SU-DHL-6 (cell line): ENCODE measurements at regions not wholly inside any gene's neighbourhood (a gene's known extent, or its start where the extent isn't known, plus 50 kb on each side); places are given as distances from the start of the nearest gene placed in this dataset.

Source experiments
- H2AFZ ChIP-seq: fragments of 200-600 bp; sonication (generic); 2 replicates; pipeline ENCODE4 v1.6.1; 2014; ENCODE audit warnings: low read depth, mild to moderate bottlenecking, moderate library complexity, mixed read lengths, antibody characterized with exemption, low read length; ENCODE audit not compliant: severe bottlenecking
- H3F3A ChIP-seq: fragments of 200-600 bp; shearing (Covaris generic); 2 replicates; pipeline ENCODE4 v1.6.0; 2016; ENCODE audit warnings: antibody characterized with exemption, mild to moderate bottlenecking; ENCODE audit not compliant: insufficient read depth
- H3K27ac ChIP-seq: fragments of 200-600 bp; sonication (generic); 2 replicates; pipeline ENCODE4 v1.5.1; 2016; ENCODE audit warnings: low read depth, mild to moderate bottlenecking, low read length, moderate library complexity, mixed read lengths
- H3K27me3 ChIP-seq: fragments of 200-600 bp; sonication (generic), shearing (Covaris generic); 2 replicates; pipeline ENCODE4 v1.6.0; 2014; ENCODE audit warnings: mild to moderate bottlenecking, low read length
- H3K36me3 ChIP-seq: fragments of 200-600 bp; sonication (generic); 2 replicates; pipeline ENCODE4 v1.6.1; 2014; ENCODE audit warnings: mild to moderate bottlenecking, low read length, mixed read lengths
- H3K4me2 ChIP-seq: fragments of 300-600, 200-600 bp; shearing (Covaris generic), sonication (generic); 2 replicates; pipeline ENCODE4 v1.6.0; 2014; ENCODE audit warnings: low read length, low read depth, mild to moderate bottlenecking; ENCODE audit not compliant: poor library complexity, severe bottlenecking
- H3K4me3 ChIP-seq: fragments of 200-600 bp; sonication (generic); 2 replicates; pipeline ENCODE4 v1.5.1; 2014; ENCODE audit warnings: antibody characterized with exemption, low read length, mild to moderate bottlenecking, mixed read lengths; ENCODE audit not compliant: insufficient read depth, poor library complexity, severe bottlenecking
- H3K79me2 ChIP-seq: fragments of 200-600 bp; sonication (generic); 2 replicates; pipeline ENCODE4 v1.6.1; 2014; ENCODE audit warnings: mild to moderate bottlenecking, low read length, moderate library complexity; ENCODE audit not compliant: insufficient read depth
- H3K9ac ChIP-seq: fragments of 200-600 bp; sonication (generic); 2 replicates; pipeline ENCODE4 v1.7.0; 2014; ENCODE audit warnings: mild to moderate bottlenecking, low read length
- H3K9me2 ChIP-seq: fragments of 200-600 bp; sonication (generic); replicated peaks from 2 replicates; pipeline ENCODE4 v1.6.1; 2014; ENCODE audit warnings: low read length; ENCODE audit not compliant: insufficient read depth
- H3K9me3 ChIP-seq: fragments of 200-600 bp; sonication (generic); 2 replicates; pipeline ENCODE4 v1.6.1; 2014; ENCODE audit warnings: low read length, mixed read lengths; ENCODE audit not compliant: insufficient read depth
- H4K20me1 ChIP-seq: fragments of 200-600 bp; sonication (generic); 2 replicates; pipeline ENCODE4 v1.6.1; 2014; ENCODE audit warnings: low read depth, mild to moderate bottlenecking, antibody characterized with exemption, low read length, moderate library complexity, mixed read lengths
- CTCF ChIP-seq: fragments of 200-600 bp; sonication (generic); IDR thresholded peaks from one replicate; pipeline ENCODE4 v1.5.1; 2017; ENCODE audit warnings: antibody characterized with exemption, mild to moderate bottlenecking, low read length, moderate library complexity; ENCODE audit not compliant: insufficient read depth, poor library complexity, severe bottlenecking
- EZH2phosphoT487 ChIP-seq: fragments of 200-600 bp; sonication (generic), shearing (Covaris generic); conservative IDR thresholded peaks from 2 replicates; pipeline ENCODE4 v1.6.1; 2018; ENCODE audit warnings: mild to moderate bottlenecking, antibody characterized with exemption, low read length, moderate library complexity, mixed read lengths

- no peak overlapping the region for H3K27ac ChIP-seq
- no peaks in the 10 kb centered on the region for H3F3A ChIP-seq
- no peak overlapping the region for H2AFZ ChIP-seq
- no peak overlapping the region for H3K4me3 ChIP-seq
- H3K9me3 ChIP-seq, result no peaks in the 10 kb centered on the region
- no peaks in the 10 kb centered on the region for H3K9me2 ChIP-seq
- no peaks in the 10 kb centered on the region for H4K20me1 ChIP-seq
- no peak overlapping the region for H3K9ac ChIP-seq
- no peaks in the 10 kb centered on the region for H3K79me2 ChIP-seq
- no peak for TF ChIP-seq CTCF
- TF ChIP-seq EZH2phosphoT487, result no peak
- no peaks in the 10 kb centered on the region for H3K36me3 ChIP-seq
- no peaks in the 10 kb centered on the region for H3K27me3 ChIP-seq
- no peak overlapping the region for H3K4me2 ChIP-seq
These were observed 336.1 kb upstream of the IGFBP7 start for GRCh38 chr4:57446266-57446665.

GRCh38 chr4:57445686-57446085, 335.5 kb upstream of the IGFBP7 start:
- Histone ChIP-seq H3K9me2 (no peaks in the 10 kb centered on the region), H3K4me2 (no peak overlapping the region), H3K36me3 (no peaks in the 10 kb centered on the region), H4K20me1 (no peaks in the 10 kb centered on the region), H3K9me3 (no peaks in the 10 kb centered on the region), H3K79me2 (no peaks in the 10 kb centered on the region), H2AFZ (no peak overlapping the region), H3K27ac (no peak overlapping the region), H3K27me3 (no peaks in the 10 kb centered on the region), H3K9ac (no peak overlapping the region), H3F3A (no peaks in the 10 kb centered on the region), H3K4me3 (no peak overlapping the region)
- TF ChIP-seq EZH2phosphoT487, result no peak
- no peak for TF ChIP-seq CTCF

GRCh38 chr4:57444671-57445070, 334.5 kb upstream of the IGFBP7 start:
- no peaks in the 10 kb centered on the region for H3F3A ChIP-seq
- H3K27ac ChIP-seq, result no peak overlapping the region
- no peak overlapping the region for H3K4me3 ChIP-seq
- no peaks in the 10 kb centered on the region for H3K9me2 ChIP-seq
- H3K79me2 ChIP-seq, result no peaks in the 10 kb centered on the region
- TF ChIP-seq CTCF (no peak), EZH2phosphoT487 (no peak)
- no peaks in the 10 kb centered on the region for H4K20me1 ChIP-seq
- no peak overlapping the region for H2AFZ ChIP-seq
- no peaks in the 10 kb centered on the region for H3K9me3 ChIP-seq
- no peaks in the 10 kb centered on the region for H3K36me3 ChIP-seq
- H3K27me3 ChIP-seq, result no peaks in the 10 kb centered on the region
- no peak overlapping the region for H3K9ac ChIP-seq
- no peak overlapping the region for H3K4me2 ChIP-seq

GRCh38 chr4:57443787-57444186, 333.6 kb upstream of the IGFBP7 start:
- no peaks in the 10 kb centered on the region for H3K27me3 ChIP-seq
- TF ChIP-seq CTCF (no peak), EZH2phosphoT487 (no peak)
- H3K9ac ChIP-seq, result no peak overlapping the region
- no peaks in the 10 kb centered on the region for H3K9me2 ChIP-seq
- H3K36me3 ChIP-seq, result no peaks in the 10 kb centered on the region
- H3K27ac ChIP-seq, result no peak overlapping the region
- no peaks in the 10 kb centered on the region for H4K20me1 ChIP-seq
- H3K9me3 ChIP-seq, result no peaks in the 10 kb centered on the region
- no peak overlapping the region for H3K4me3 ChIP-seq
- no peaks in the 10 kb centered on the region for H3F3A ChIP-seq
- no peak overlapping the region for H2AFZ ChIP-seq
- no peaks in the 10 kb centered on the region for H3K79me2 ChIP-seq
- H3K4me2 ChIP-seq, result no peak overlapping the region
